HCT116 (cell line): ENCODE measurements at regions not wholly inside any gene's neighbourhood (a gene's known extent, or its start where the extent isn't known, plus 50 kb on each side); places are given as distances from the start of the nearest gene placed in this dataset.

Source experiments
- ATAC-seq: fragments of 200-7000 bp; cut with Tn5 transposase; 2 replicates; pipeline ENCODE4 v1.9.1; 2020; ENCODE audit warnings: mild to moderate bottlenecking, moderate library complexity
- BruUV-seq: library from RNA; stranded (reverse); fragments of 400-500 nt; replicated peaks from 2 replicates; lab custom pipeline; 2021; lab: Mats Ljungman, UMichigan
- CTCF ChIA-PET: fragments of 300-600 bp; sonication (Branson Sonifier 250); formaldehyde crosslinking; loops from one replicate; lab custom pipeline; 2021; ENCODE audit warnings: antibody characterized with exemption; lab: Charles Lee
- POLR2A ChIA-PET: fragments of 300-600, 350-600 bp; sonication (Branson Sonifier 250); formaldehyde crosslinking; loops from one replicate; lab custom pipeline; 2021; ENCODE audit warnings: antibody characterized with exemption; lab: Charles Lee
- RAD21 ChIA-PET, 2 experiments: fragments of 300-600 bp; sonication (Branson Sonifier 250); formaldehyde crosslinking; loops; one replicate each; lab custom pipeline; 2023; ENCODE audit warnings: low total read pairs in 2 of 2; ENCODE audit not compliant: uncharacterized antibody in 2 of 2, unreplicated experiment in 2 of 2, low non-redundant PET in 1 of 2; lab: Charles Lee
- DNase-seq: peaks from one replicate; pipeline ENCODE4 v3.0.0-alpha.2; 2010; ENCODE audit warnings: low read depth, low spot score
- H2AFZ ChIP-seq: fragments of 200-600 bp; shearing (Covaris generic), sonication (generic); 2 replicates; pipeline ENCODE4 v1.6.1; 2017; ENCODE audit warnings: low read depth, mixed run types, mixed read lengths, antibody characterized with exemption, low read length; ENCODE audit not compliant: poor library complexity, severe bottlenecking
- H3K27ac ChIP-seq: 2 replicates; pipeline ENCODE4 v1.5.1; 2012; ENCODE audit warnings: low read depth, low read length
- H3K27me3 ChIP-seq: fragments of 200-600 bp; sonication (generic); 2 replicates; pipeline ENCODE4 v1.6.1; 2016; ENCODE audit warnings: mixed run types, low read length, mixed read lengths; ENCODE audit not compliant: insufficient read depth
- H3K36me3 ChIP-seq, 2 experiments: fragments of 200-500 bp in 1 of 2; fragments of 200-600 bp in 1 of 2; sonication (Bioruptor generic) in 1 of 2; sonication (generic) in 1 of 2; 2 replicates each; pipeline versions ENCODE4 v1.5.1 to v1.6.1; 2014 to 2016; ENCODE audit warnings: low read length in 2 of 2, inconsistent platforms in 1 of 2, mixed read lengths in 1 of 2, mixed run types in 1 of 2; ENCODE audit not compliant: insufficient read depth in 2 of 2, control insufficient read depth in 1 of 2
- H3K4me1 ChIP-seq, 2 experiments: fragments of 200-600 bp in 1 of 2; sonication (generic) in 1 of 2; 2 replicates each; pipeline versions ENCODE4 v1.5.1 to v1.6.1; 2012 to 2017; ENCODE audit warnings: low read length in 2 of 2, inconsistent platforms in 1 of 2, mild to moderate bottlenecking in 1 of 2, mixed read lengths in 1 of 2, mixed run types in 1 of 2, moderate library complexity in 1 of 2; ENCODE audit not compliant: insufficient read depth in 2 of 2, control insufficient read depth in 1 of 2
- H3K4me2 ChIP-seq: fragments of 200-600 bp; sonication (generic); 2 replicates; pipeline ENCODE4 v1.6.1; 2017; ENCODE audit warnings: mixed run types, low read length, mixed read lengths
- H3K4me3 ChIP-seq, 2 experiments: fragments of 200-600 bp in 1 of 2; sonication (generic) in 1 of 2; replicated peaks in 1 of 2; 2 replicates each; pipeline ENCODE4 v1.5.1; 2011 to 2016; ENCODE audit warnings: low read length in 2 of 2, control low read depth in 1 of 2, low read depth in 1 of 2, mild to moderate bottlenecking in 1 of 2, mixed read lengths in 1 of 2, mixed run types in 1 of 2
- H3K79me2 ChIP-seq: fragments of 200-600 bp; sonication (generic); 2 replicates; pipeline ENCODE4 v1.6.1; 2017; ENCODE audit warnings: mild to moderate bottlenecking, mixed run types, low read length, moderate library complexity, mixed read lengths; ENCODE audit not compliant: insufficient read depth
- H3K9ac ChIP-seq: fragments of 200-600 bp; sonication (generic); 2 replicates; pipeline ENCODE4 v1.6.1; 2016; ENCODE audit warnings: low read length, mixed read lengths
- H3K9me2 ChIP-seq: fragments of 200-600 bp; sonication (generic), shearing (Covaris generic); 2 replicates; pipeline ENCODE4 v1.6.1; 2017; ENCODE audit warnings: mixed run types, mild to moderate bottlenecking, moderate library complexity; ENCODE audit not compliant: insufficient read depth
- H3K9me3 ChIP-seq, 2 experiments: fragments of 200-500 bp in 1 of 2; fragments of 200-600 bp in 1 of 2; sonication (Bioruptor generic) in 1 of 2; sonication (generic) in 1 of 2; 2 replicates each; pipeline ENCODE4 v1.6.1; 2014 to 2017; ENCODE audit warnings: low read length in 2 of 2, mixed read lengths in 2 of 2, inconsistent platforms in 1 of 2, low read depth in 1 of 2, mild to moderate bottlenecking in 1 of 2, mixed run types in 1 of 2, moderate library complexity in 1 of 2; ENCODE audit not compliant: control insufficient read depth in 1 of 2, insufficient read depth in 1 of 2
- H4K20me1 ChIP-seq: fragments of 200-600 bp; sonication (generic), shearing (Covaris generic); 2 replicates; pipeline ENCODE4 v1.6.1; 2017; ENCODE audit warnings: mixed run types, mild to moderate bottlenecking, moderate library complexity; ENCODE audit not compliant: insufficient read depth
- CEBPB ChIP-seq: IDR thresholded peaks from 2 replicates; pipeline ENCODE4 v1.6.1; 2012; ENCODE audit warnings: low read depth
- EZH2phosphoT487 ChIP-seq: fragments of 200-600 bp; IDR thresholded peaks from 2 replicates; pipeline ENCODE4 v1.6.1; 2018; ENCODE audit warnings: antibody characterized with exemption, borderline replicate concordance
- POLR2A ChIP-seq: IDR thresholded peaks from 2 replicates; pipeline ENCODE4 v1.7.0; 2011; ENCODE audit warnings: borderline replicate concordance; ENCODE audit not compliant: insufficient read depth, insufficient read length; ENCODE audit errors: extremely low read depth
- POLR2AphosphoS5 ChIP-seq: IDR thresholded peaks from 2 replicates; pipeline ENCODE4 v1.6.1; 2011; ENCODE audit warnings: mild to moderate bottlenecking, low read depth, low read length, moderate library complexity
- RAD21 ChIP-seq: IDR thresholded peaks from 2 replicates; pipeline ENCODE4 v1.6.1; 2012; ENCODE audit warnings: low read depth, mild to moderate bottlenecking
- SIN3A ChIP-seq: IDR thresholded peaks from 2 replicates; pipeline ENCODE4 v1.6.1; 2012; ENCODE audit warnings: low read depth
- SP1 ChIP-seq: IDR thresholded peaks from 2 replicates; pipeline ENCODE4 v1.6.1; 2012; ENCODE audit warnings: low read depth
- SRF ChIP-seq: IDR thresholded peaks from 2 replicates; pipeline ENCODE4 v1.6.1; 2012; ENCODE audit warnings: low read depth
- TCF7L2 ChIP-seq: IDR thresholded peaks from 2 replicates; pipeline ENCODE4 v1.7.0; 2011; ENCODE audit warnings: borderline replicate concordance, inconsistent platforms; ENCODE audit not compliant: insufficient read depth, insufficient read length; ENCODE audit errors: extremely low read depth
- ZNF274 ChIP-seq: fragments of 200-500 bp; sonication (Bioruptor generic); IDR thresholded peaks from 2 replicates; pipeline ENCODE4 v1.6.1; 2014; ENCODE audit warnings: mild to moderate bottlenecking, low read depth, low read length, inconsistent platforms
- intact Hi-C: fragments of 100-400 bp; cut with micrococcal nuclease; formaldehyde crosslinking; loops from 2 replicates; pipeline ENCODE4 v1.10.0; 2022
- TF ChIP-seq, protein P1 (sequence below): IDR thresholded peaks from 2 replicates; pipeline ENCODE4 v1.6.1; 2012; ENCODE audit warnings: low read depth
- TF ChIP-seq, protein P2 (sequence below), 3 experiments: fragments of 200-600 bp in 1 of 3; sonication (generic) in 1 of 3; IDR thresholded peaks in 2 of 3; conservative IDR thresholded peaks in 1 of 3; 2 replicates each; pipeline ENCODE4 v1.5.1; 2012 to 2017; ENCODE audit warnings: low read depth in 2 of 3, low read length in 2 of 3, antibody characterized with exemption in 1 of 3, borderline replicate concordance in 1 of 3, control low read depth in 1 of 3, mild to moderate bottlenecking in 1 of 3, mixed read lengths in 1 of 3, mixed run types in 1 of 3, moderate library complexity in 1 of 3; ENCODE audit not compliant: insufficient read depth in 1 of 3
- TF ChIP-seq, protein P3 (sequence below): IDR thresholded peaks from 2 replicates; pipeline ENCODE4 v1.6.1; 2011; ENCODE audit warnings: mild to moderate bottlenecking, low read length, moderate library complexity; ENCODE audit not compliant: insufficient replicate concordance; ENCODE audit errors: extremely low read depth
- TF ChIP-seq, protein P4 (sequence below): IDR thresholded peaks from 2 replicates; pipeline ENCODE4 v1.6.1; 2012

DNA sequence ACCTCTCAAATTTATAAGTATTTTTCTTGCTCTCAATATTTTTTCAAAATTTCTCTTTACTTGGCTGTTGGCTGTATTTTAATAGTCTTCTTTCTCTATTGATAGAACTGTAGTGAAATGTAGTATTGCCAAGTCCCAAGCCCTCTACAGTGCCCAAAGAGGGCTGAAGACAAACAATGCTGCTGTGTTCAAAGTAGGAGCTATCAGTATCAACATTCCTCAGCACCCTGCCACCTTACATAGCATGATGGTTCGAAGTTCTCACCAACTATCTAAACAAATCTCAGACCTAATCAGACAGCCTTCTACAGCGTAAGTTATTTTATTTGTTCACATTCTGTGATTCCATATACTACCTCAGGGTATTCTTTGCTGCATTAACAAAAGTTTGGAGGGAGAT is 99.1 kb upstream of the ADAD1 start:
- intact Hi-C loops = no loop called here
- H3K4me1 ChIP-seq = no peaks in the 10 kb centered on the region

More for the DNA sequence above, 99.1 kb upstream of the ADAD1 start:
- H4K20me1 ChIP-seq = 0 out of 2 replicates have a peak, but pooled peaks cover 1% of the 10 kb centered on the region
- ChIA-PET POLR2A (no interaction called here), CTCF (no interaction called here), RAD21 (no interaction called here)
- H3K79me2 ChIP-seq = no peaks in the 10 kb centered on the region
- H3K27me3 ChIP-seq = no peaks in the 10 kb centered on the region
- no peak overlapping the region for H2AFZ ChIP-seq
- no peak for ATAC-seq
- no peak for DNase-seq
- no peaks in the 10 kb centered on the region for H3K36me3 ChIP-seq
- H3K27ac ChIP-seq = no peak overlapping the region
- H3K9ac ChIP-seq = no peak overlapping the region
- no peaks in the 10 kb centered on the region for H3K9me2 ChIP-seq
- no peak overlapping the region for H3K4me3 ChIP-seq
- no TSS peak for BruUV-seq
- TF ChIP-seq SP1 (no peak), SIN3A (no peak), ZNF274 (no peak), TCF7L2 (no peak), POLR2A (no peak), EZH2phosphoT487 (no peak), RAD21 (no peak), CEBPB (no peak), SRF (no peak), POLR2AphosphoS5 (no peak)
- TF ChIP-seq, protein P1, sequence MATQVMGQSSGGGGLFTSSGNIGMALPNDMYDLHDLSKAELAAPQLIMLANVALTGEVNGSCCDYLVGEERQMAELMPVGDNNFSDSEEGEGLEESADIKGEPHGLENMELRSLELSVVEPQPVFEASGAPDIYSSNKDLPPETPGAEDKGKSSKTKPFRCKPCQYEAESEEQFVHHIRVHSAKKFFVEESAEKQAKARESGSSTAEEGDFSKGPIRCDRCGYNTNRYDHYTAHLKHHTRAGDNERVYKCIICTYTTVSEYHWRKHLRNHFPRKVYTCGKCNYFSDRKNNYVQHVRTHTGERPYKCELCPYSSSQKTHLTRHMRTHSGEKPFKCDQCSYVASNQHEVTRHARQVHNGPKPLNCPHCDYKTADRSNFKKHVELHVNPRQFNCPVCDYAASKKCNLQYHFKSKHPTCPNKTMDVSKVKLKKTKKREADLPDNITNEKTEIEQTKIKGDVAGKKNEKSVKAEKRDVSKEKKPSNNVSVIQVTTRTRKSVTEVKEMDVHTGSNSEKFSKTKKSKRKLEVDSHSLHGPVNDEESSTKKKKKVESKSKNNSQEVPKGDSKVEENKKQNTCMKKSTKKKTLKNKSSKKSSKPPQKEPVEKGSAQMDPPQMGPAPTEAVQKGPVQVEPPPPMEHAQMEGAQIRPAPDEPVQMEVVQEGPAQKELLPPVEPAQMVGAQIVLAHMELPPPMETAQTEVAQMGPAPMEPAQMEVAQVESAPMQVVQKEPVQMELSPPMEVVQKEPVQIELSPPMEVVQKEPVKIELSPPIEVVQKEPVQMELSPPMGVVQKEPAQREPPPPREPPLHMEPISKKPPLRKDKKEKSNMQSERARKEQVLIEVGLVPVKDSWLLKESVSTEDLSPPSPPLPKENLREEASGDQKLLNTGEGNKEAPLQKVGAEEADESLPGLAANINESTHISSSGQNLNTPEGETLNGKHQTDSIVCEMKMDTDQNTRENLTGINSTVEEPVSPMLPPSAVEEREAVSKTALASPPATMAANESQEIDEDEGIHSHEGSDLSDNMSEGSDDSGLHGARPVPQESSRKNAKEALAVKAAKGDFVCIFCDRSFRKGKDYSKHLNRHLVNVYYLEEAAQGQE = no peak
- TF ChIP-seq, protein P2, sequence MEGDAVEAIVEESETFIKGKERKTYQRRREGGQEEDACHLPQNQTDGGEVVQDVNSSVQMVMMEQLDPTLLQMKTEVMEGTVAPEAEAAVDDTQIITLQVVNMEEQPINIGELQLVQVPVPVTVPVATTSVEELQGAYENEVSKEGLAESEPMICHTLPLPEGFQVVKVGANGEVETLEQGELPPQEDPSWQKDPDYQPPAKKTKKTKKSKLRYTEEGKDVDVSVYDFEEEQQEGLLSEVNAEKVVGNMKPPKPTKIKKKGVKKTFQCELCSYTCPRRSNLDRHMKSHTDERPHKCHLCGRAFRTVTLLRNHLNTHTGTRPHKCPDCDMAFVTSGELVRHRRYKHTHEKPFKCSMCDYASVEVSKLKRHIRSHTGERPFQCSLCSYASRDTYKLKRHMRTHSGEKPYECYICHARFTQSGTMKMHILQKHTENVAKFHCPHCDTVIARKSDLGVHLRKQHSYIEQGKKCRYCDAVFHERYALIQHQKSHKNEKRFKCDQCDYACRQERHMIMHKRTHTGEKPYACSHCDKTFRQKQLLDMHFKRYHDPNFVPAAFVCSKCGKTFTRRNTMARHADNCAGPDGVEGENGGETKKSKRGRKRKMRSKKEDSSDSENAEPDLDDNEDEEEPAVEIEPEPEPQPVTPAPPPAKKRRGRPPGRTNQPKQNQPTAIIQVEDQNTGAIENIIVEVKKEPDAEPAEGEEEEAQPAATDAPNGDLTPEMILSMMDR (IDR thresholded peaks at IDR 0.05 in 2 of 3, conservative IDR thresholded peaks at IDR 0.05 in 1 of 3; ENCODE audit: borderline replicate concordance in 1 of 3, insufficient read depth in 1 of 3, low read depth in 2 of 3, low read length in 2 of 3) = no peak
- TF ChIP-seq, protein P3, sequence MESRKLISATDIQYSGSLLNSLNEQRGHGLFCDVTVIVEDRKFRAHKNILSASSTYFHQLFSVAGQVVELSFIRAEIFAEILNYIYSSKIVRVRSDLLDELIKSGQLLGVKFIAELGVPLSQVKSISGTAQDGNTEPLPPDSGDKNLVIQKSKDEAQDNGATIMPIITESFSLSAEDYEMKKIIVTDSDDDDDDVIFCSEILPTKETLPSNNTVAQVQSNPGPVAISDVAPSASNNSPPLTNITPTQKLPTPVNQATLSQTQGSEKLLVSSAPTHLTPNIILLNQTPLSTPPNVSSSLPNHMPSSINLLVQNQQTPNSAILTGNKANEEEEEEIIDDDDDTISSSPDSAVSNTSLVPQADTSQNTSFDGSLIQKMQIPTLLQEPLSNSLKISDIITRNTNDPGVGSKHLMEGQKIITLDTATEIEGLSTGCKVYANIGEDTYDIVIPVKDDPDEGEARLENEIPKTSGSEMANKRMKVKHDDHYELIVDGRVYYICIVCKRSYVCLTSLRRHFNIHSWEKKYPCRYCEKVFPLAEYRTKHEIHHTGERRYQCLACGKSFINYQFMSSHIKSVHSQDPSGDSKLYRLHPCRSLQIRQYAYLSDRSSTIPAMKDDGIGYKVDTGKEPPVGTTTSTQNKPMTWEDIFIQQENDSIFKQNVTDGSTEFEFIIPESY = no peak
- TF ChIP-seq, protein P4, sequence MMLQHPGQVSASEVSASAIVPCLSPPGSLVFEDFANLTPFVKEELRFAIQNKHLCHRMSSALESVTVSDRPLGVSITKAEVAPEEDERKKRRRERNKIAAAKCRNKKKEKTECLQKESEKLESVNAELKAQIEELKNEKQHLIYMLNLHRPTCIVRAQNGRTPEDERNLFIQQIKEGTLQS = no peak
- TF ChIP-seq, all 23 proteins: peak for 0
- Histone ChIP-seq H3K4me2 (no peak overlapping the region), H3K9me3 (no peaks in the 10 kb centered on the region)
